Lower leg skin (tissue), 3 donors: ENCODE measurements at regions not wholly inside any gene's neighbourhood (a gene's known extent, or its start where the extent isn't known, plus 50 kb on each side); places are given as distances from the start of the nearest gene placed in this dataset.

Source experiments
- POLR2A ChIP-seq, 2 donors: fragments of 450-650 bp; IDR thresholded peaks; one replicate each; pipeline ENCODE4 v1.6.1; 2016 to 2017; ENCODE audit warnings: antibody characterized with exemption in 2 of 2, mild to moderate bottlenecking in 1 of 2, moderate library complexity in 1 of 2
- TF ChIP-seq, protein P1 (sequence below), 3 donors: fragments of 450-650 bp; IDR thresholded peaks; one replicate each; pipeline ENCODE4 v1.5.1; 2016; ENCODE audit warnings: antibody characterized with exemption in 3 of 3, mild to moderate bottlenecking in 3 of 3, moderate library complexity in 2 of 3

DNA sequence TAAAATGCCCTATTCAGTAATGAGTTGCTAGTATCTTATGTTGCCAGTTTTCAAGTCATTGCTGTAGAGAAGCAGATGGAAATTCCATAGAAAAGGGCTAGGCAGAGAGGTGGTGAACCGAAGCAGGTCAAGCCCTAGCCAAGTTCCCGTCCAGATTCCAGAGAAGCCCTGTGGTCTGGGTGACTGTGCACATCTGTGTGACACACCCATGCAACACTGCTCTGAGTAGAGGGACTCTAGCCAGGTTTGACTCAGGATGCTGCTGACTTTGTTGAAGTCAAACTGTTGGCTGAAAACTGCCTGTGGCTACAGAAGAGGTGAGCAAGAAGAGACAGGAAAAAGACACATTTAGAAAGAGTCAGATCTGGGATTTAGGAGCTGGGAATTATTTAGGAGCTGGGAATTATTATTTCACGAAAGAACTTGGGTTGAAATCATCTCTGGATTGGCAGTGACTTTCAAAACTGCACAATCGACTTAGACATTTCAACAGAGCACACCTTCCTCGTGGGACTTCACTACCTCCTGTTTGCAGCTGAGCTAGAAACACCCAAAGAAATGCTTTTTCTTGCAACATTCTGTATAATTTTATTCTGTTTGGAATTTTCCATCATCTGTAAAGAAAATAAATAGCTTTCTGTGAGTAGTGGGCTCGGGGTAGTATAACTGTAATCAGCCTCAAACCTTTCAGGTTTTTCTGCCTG is 149.1 kb upstream of the PRKCQ start:
- TF ChIP-seq, protein P1, sequence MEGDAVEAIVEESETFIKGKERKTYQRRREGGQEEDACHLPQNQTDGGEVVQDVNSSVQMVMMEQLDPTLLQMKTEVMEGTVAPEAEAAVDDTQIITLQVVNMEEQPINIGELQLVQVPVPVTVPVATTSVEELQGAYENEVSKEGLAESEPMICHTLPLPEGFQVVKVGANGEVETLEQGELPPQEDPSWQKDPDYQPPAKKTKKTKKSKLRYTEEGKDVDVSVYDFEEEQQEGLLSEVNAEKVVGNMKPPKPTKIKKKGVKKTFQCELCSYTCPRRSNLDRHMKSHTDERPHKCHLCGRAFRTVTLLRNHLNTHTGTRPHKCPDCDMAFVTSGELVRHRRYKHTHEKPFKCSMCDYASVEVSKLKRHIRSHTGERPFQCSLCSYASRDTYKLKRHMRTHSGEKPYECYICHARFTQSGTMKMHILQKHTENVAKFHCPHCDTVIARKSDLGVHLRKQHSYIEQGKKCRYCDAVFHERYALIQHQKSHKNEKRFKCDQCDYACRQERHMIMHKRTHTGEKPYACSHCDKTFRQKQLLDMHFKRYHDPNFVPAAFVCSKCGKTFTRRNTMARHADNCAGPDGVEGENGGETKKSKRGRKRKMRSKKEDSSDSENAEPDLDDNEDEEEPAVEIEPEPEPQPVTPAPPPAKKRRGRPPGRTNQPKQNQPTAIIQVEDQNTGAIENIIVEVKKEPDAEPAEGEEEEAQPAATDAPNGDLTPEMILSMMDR (IDR thresholded peaks at IDR 0.05): no peak
- TF ChIP-seq POLR2A (IDR thresholded peaks at IDR 0.05): no peak
